HEK293 (cell line): ENCODE measurements at regions not wholly inside any gene's neighbourhood (a gene's known extent, or its start where the extent isn't known, plus 50 kb on each side); places are given as distances from the start of the nearest gene placed in this dataset.

Experiments used
- BCL11A ChIP-seq: fragments of 450-650 bp; formaldehyde crosslinking; IDR thresholded peaks from 2 replicates; pipeline ENCODE4 v1.5.1; 2016; ENCODE audit warnings: low read depth, missing biosample characterization, missing genetic modification characterization
- GLIS2 ChIP-seq: fragments of 450-650 bp; formaldehyde crosslinking; IDR thresholded peaks from 2 replicates; pipeline ENCODE4 v1.5.1; 2016; ENCODE audit warnings: missing biosample characterization, missing genetic modification characterization
- KLF8 ChIP-seq: fragments of 450-650 bp; formaldehyde crosslinking; IDR thresholded peaks from 2 replicates; pipeline ENCODE4 v1.5.1; 2016; ENCODE audit warnings: missing biosample characterization, missing genetic modification characterization
- PRDM1 ChIP-seq: fragments of 450-650 bp; formaldehyde crosslinking; IDR thresholded peaks from 2 replicates; pipeline ENCODE4; 2016; ENCODE audit warnings: missing biosample characterization, missing genetic modification characterization
- RBAK ChIP-seq: fragments of 450-650 bp; formaldehyde crosslinking; IDR thresholded peaks from 2 replicates; pipeline ENCODE4 v1.5.1; 2016; ENCODE audit warnings: missing biosample characterization, missing genetic modification characterization
- SP7 ChIP-seq: fragments of 450-650 bp; formaldehyde crosslinking; IDR thresholded peaks from 2 replicates; pipeline ENCODE4 v1.5.1; 2016; ENCODE audit warnings: missing biosample characterization, missing genetic modification characterization
- WT1 ChIP-seq: fragments of 450-650 bp; formaldehyde crosslinking; IDR thresholded peaks from 2 replicates; pipeline ENCODE4 v1.5.1; 2016; ENCODE audit warnings: missing biosample characterization, missing genetic modification characterization
- ZBTB48 ChIP-seq: fragments of 450-650 bp; formaldehyde crosslinking; IDR thresholded peaks from 2 replicates; pipeline ENCODE4 v1.5.1; 2016; ENCODE audit warnings: missing biosample characterization, missing genetic modification characterization
- ZNF132 ChIP-seq: fragments of 450-650 bp; formaldehyde crosslinking; IDR thresholded peaks from 2 replicates; pipeline ENCODE4 v1.5.1; 2017; ENCODE audit warnings: missing biosample characterization, missing genetic modification characterization, borderline replicate concordance
- ZNF140 ChIP-seq: fragments of 450-650 bp; formaldehyde crosslinking; IDR thresholded peaks from 2 replicates; pipeline ENCODE4 v1.5.1; 2016; ENCODE audit warnings: missing biosample characterization, missing genetic modification characterization
- ZNF211 ChIP-seq: fragments of 450-650 bp; formaldehyde crosslinking; IDR thresholded peaks from 2 replicates; pipeline ENCODE4 v1.5.1; 2016; ENCODE audit warnings: low read depth, missing biosample characterization, missing genetic modification characterization
- ZNF239 ChIP-seq: fragments of 450-650 bp; formaldehyde crosslinking; IDR thresholded peaks from 2 replicates; pipeline ENCODE4 v1.5.1; 2016; ENCODE audit warnings: missing biosample characterization, missing genetic modification characterization
- ZNF416 ChIP-seq: fragments of 450-650 bp; formaldehyde crosslinking; IDR thresholded peaks from 2 replicates; pipeline ENCODE4 v1.5.1; 2016; ENCODE audit warnings: missing biosample characterization, missing genetic modification characterization
- ZNF426 ChIP-seq: fragments of 450-650 bp; formaldehyde crosslinking; IDR thresholded peaks from 2 replicates; pipeline ENCODE4 v1.5.1; 2017; ENCODE audit warnings: missing biosample characterization, missing genetic modification characterization, mild to moderate bottlenecking, inconsistent platforms, moderate library complexity
- ZNF544 ChIP-seq: fragments of 450-650 bp; formaldehyde crosslinking; IDR thresholded peaks from 2 replicates; pipeline ENCODE4 v1.5.0; 2017; ENCODE audit warnings: missing biosample characterization, missing genetic modification characterization
- ZNF549 ChIP-seq: fragments of 450-650 bp; IDR thresholded peaks from 2 replicates; pipeline ENCODE4 v1.5.1; 2018; ENCODE audit warnings: missing biosample characterization, missing genetic modification characterization, mild to moderate bottlenecking, inconsistent platforms, moderate library complexity
- ZNF626 ChIP-seq: fragments of 450-650 bp; sonication (Bioruptor Pico); formaldehyde crosslinking; IDR thresholded peaks from 2 replicates; pipeline ENCODE4 v1.5.1; 2018; ENCODE audit warnings: missing biosample characterization, missing genetic modification characterization, inconsistent platforms
- ZNF747 ChIP-seq: fragments of 450-650 bp; formaldehyde crosslinking; IDR thresholded peaks from 2 replicates; pipeline ENCODE4 v1.5.1; 2016; ENCODE audit warnings: missing biosample characterization, missing genetic modification characterization
- ZNF843 ChIP-seq: fragments of 450-650 bp; formaldehyde crosslinking; IDR thresholded peaks from 2 replicates; pipeline ENCODE4 v1.5.1; 2016; ENCODE audit warnings: missing biosample characterization, missing genetic modification characterization
- ZSCAN16 ChIP-seq: fragments of 450-650 bp; formaldehyde crosslinking; IDR thresholded peaks from 2 replicates; pipeline ENCODE4 v1.5.1; 2016; ENCODE audit warnings: missing biosample characterization, missing genetic modification characterization
- TF ChIP-seq, protein P1 (sequence below): fragments of 450-650 bp; formaldehyde crosslinking; IDR thresholded peaks from 2 replicates; pipeline ENCODE4 v1.5.1; 2017; ENCODE audit warnings: missing biosample characterization, missing genetic modification characterization
- TF ChIP-seq, protein P2 (sequence below): fragments of 450-650 bp; formaldehyde crosslinking; IDR thresholded peaks from 2 replicates; pipeline ENCODE4 v1.5.1; 2017; ENCODE audit warnings: missing biosample characterization, missing genetic modification characterization
- TF ChIP-seq, protein P3 (sequence below): fragments of 450-650 bp; formaldehyde crosslinking; IDR thresholded peaks from 2 replicates; pipeline ENCODE4 v1.5.1; 2017; ENCODE audit warnings: missing biosample characterization, missing genetic modification characterization
- TF ChIP-seq, protein P4 (sequence below): fragments of 450-650 bp; formaldehyde crosslinking; IDR thresholded peaks from 2 replicates; pipeline ENCODE4 v1.5.1; 2016; ENCODE audit warnings: missing biosample characterization, missing genetic modification characterization
- TF ChIP-seq, protein P5 (sequence below): fragments of 450-650 bp; formaldehyde crosslinking; optimal IDR thresholded peaks from 2 replicates; pipeline ENCODE3; 2016; ENCODE audit warnings: missing biosample characterization, mild to moderate bottlenecking, missing genetic modification characterization
- TF ChIP-seq, protein P6 (sequence below): fragments of 450-650 bp; formaldehyde crosslinking; conservative IDR thresholded peaks from 2 replicates; pipeline ENCODE4 v1.5.1; 2016; ENCODE audit warnings: low read depth, missing biosample characterization, missing genetic modification characterization
- TF ChIP-seq, protein P7 (sequence below): fragments of 450-650 bp; formaldehyde crosslinking; IDR thresholded peaks from 2 replicates; pipeline ENCODE4 v1.5.1; 2017; ENCODE audit warnings: missing biosample characterization, missing genetic modification characterization

DNA sequence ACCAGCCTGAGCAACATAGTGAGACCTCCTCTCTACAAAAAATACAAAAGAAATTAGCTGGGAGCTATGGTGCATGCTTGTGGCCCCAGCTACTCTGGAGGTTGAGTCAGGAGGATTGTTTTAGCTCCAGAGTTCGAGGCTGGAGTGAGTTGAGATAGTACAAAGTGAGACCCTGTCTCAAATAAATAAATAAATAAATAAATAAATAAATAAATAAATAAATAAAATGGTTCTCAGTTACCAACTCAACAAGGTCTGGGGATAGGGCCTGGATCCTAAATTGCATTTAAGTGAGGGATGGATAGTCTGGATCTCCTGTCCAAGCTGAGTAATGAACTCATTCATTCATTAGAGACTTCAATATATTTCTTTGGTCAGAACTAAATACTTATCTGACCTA is 115.7 kb upstream of the IL1RAPL2 start (continued):
- no peak for TF ChIP-seq ZNF747
- peak; percentile 73; the same call in 1 of the 2 replicates for TF ChIP-seq ZNF140 (tag by site-specific recombination)
- no peak for TF ChIP-seq ZNF132
- no peak for TF ChIP-seq KLF8 (tag by site-specific recombination)
- TF ChIP-seq, protein P1, sequence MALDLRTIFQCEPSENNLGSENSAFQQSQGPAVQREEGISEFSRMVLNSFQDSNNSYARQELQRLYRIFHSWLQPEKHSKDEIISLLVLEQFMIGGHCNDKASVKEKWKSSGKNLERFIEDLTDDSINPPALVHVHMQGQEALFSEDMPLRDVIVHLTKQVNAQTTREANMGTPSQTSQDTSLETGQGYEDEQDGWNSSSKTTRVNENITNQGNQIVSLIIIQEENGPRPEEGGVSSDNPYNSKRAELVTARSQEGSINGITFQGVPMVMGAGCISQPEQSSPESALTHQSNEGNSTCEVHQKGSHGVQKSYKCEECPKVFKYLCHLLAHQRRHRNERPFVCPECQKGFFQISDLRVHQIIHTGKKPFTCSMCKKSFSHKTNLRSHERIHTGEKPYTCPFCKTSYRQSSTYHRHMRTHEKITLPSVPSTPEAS: no peak
- TF ChIP-seq, protein P2, sequence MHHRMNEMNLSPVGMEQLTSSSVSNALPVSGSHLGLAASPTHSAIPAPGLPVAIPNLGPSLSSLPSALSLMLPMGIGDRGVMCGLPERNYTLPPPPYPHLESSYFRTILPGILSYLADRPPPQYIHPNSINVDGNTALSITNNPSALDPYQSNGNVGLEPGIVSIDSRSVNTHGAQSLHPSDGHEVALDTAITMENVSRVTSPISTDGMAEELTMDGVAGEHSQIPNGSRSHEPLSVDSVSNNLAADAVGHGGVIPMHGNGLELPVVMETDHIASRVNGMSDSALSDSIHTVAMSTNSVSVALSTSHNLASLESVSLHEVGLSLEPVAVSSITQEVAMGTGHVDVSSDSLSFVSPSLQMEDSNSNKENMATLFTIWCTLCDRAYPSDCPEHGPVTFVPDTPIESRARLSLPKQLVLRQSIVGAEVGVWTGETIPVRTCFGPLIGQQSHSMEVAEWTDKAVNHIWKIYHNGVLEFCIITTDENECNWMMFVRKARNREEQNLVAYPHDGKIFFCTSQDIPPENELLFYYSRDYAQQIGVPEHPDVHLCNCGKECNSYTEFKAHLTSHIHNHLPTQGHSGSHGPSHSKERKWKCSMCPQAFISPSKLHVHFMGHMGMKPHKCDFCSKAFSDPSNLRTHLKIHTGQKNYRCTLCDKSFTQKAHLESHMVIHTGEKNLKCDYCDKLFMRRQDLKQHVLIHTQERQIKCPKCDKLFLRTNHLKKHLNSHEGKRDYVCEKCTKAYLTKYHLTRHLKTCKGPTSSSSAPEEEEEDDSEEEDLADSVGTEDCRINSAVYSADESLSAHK (tag by site-specific recombination): no peak
- TF ChIP-seq ZNF626: no peak
- no peak for TF ChIP-seq ZNF843 (tag by site-specific recombination)
- TF ChIP-seq, protein P3, sequence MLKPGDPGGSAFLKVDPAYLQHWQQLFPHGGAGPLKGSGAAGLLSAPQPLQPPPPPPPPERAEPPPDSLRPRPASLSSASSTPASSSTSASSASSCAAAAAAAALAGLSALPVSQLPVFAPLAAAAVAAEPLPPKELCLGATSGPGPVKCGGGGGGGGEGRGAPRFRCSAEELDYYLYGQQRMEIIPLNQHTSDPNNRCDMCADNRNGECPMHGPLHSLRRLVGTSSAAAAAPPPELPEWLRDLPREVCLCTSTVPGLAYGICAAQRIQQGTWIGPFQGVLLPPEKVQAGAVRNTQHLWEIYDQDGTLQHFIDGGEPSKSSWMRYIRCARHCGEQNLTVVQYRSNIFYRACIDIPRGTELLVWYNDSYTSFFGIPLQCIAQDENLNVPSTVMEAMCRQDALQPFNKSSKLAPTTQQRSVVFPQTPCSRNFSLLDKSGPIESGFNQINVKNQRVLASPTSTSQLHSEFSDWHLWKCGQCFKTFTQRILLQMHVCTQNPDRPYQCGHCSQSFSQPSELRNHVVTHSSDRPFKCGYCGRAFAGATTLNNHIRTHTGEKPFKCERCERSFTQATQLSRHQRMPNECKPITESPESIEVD: no peak
- TF ChIP-seq WT1 (tag by site-specific recombination): no peak
- TF ChIP-seq PRDM1 (tag by site-specific recombination): no peak
- TF ChIP-seq, protein P4, sequence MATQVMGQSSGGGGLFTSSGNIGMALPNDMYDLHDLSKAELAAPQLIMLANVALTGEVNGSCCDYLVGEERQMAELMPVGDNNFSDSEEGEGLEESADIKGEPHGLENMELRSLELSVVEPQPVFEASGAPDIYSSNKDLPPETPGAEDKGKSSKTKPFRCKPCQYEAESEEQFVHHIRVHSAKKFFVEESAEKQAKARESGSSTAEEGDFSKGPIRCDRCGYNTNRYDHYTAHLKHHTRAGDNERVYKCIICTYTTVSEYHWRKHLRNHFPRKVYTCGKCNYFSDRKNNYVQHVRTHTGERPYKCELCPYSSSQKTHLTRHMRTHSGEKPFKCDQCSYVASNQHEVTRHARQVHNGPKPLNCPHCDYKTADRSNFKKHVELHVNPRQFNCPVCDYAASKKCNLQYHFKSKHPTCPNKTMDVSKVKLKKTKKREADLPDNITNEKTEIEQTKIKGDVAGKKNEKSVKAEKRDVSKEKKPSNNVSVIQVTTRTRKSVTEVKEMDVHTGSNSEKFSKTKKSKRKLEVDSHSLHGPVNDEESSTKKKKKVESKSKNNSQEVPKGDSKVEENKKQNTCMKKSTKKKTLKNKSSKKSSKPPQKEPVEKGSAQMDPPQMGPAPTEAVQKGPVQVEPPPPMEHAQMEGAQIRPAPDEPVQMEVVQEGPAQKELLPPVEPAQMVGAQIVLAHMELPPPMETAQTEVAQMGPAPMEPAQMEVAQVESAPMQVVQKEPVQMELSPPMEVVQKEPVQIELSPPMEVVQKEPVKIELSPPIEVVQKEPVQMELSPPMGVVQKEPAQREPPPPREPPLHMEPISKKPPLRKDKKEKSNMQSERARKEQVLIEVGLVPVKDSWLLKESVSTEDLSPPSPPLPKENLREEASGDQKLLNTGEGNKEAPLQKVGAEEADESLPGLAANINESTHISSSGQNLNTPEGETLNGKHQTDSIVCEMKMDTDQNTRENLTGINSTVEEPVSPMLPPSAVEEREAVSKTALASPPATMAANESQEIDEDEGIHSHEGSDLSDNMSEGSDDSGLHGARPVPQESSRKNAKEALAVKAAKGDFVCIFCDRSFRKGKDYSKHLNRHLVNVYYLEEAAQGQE (tag by site-specific recombination): peak; percentile 60; the same call in 1 of the 2 replicates
- no peak for TF ChIP-seq ZNF544 (tag by site-specific recombination)
- no peak for TF ChIP-seq BCL11A (tag by site-specific recombination)
- TF ChIP-seq, protein P5, sequence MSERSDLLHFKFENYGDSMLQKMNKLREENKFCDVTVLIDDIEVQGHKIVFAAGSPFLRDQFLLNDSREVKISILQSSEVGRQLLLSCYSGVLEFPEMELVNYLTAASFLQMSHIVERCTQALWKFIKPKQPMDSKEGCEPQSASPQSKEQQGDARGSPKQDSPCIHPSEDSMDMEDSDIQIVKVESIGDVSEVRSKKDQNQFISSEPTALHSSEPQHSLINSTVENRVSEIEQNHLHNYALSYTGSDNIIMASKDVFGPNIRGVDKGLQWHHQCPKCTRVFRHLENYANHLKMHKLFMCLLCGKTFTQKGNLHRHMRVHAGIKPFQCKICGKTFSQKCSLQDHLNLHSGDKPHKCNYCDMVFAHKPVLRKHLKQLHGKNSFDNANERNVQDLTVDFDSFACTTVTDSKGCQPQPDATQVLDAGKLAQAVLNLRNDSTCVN (tag by site-specific recombination): no peak
- no peak for TF ChIP-seq SP7 (tag by site-specific recombination)
- no peak for TF ChIP-seq ZNF549 (tag by site-specific recombination)
- TF ChIP-seq ZNF211: no peak
- TF ChIP-seq ZNF239: no peak
- TF ChIP-seq ZNF426 (tag by site-specific recombination): peak; percentile 91
- TF ChIP-seq, protein P6, sequence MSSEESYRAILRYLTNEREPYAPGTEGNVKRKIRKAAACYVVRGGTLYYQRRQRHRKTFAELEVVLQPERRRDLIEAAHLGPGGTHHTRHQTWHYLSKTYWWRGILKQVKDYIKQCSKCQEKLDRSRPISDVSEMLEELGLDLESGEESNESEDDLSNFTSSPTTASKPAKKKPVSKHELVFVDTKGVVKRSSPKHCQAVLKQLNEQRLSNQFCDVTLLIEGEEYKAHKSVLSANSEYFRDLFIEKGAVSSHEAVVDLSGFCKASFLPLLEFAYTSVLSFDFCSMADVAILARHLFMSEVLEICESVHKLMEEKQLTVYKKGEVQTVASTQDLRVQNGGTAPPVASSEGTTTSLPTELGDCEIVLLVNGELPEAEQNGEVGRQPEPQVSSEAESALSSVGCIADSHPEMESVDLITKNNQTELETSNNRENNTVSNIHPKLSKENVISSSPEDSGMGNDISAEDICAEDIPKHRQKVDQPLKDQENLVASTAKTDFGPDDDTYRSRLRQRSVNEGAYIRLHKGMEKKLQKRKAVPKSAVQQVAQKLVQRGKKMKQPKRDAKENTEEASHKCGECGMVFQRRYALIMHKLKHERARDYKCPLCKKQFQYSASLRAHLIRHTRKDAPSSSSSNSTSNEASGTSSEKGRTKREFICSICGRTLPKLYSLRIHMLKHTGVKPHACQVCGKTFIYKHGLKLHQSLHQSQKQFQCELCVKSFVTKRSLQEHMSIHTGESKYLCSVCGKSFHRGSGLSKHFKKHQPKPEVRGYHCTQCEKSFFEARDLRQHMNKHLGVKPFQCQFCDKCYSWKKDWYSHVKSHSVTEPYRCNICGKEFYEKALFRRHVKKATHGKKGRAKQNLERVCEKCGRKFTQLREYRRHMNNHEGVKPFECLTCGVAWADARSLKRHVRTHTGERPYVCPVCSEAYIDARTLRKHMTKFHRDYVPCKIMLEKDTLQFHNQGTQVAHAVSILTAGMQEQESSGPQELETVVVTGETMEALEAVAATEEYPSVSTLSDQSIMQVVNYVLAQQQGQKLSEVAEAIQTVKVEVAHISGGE (tag by site-specific recombination): peak; percentile 74
- TF ChIP-seq, protein P7, sequence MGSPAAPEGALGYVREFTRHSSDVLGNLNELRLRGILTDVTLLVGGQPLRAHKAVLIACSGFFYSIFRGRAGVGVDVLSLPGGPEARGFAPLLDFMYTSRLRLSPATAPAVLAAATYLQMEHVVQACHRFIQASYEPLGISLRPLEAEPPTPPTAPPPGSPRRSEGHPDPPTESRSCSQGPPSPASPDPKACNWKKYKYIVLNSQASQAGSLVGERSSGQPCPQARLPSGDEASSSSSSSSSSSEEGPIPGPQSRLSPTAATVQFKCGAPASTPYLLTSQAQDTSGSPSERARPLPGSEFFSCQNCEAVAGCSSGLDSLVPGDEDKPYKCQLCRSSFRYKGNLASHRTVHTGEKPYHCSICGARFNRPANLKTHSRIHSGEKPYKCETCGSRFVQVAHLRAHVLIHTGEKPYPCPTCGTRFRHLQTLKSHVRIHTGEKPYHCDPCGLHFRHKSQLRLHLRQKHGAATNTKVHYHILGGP (tag by site-specific recombination): no peak
- TF ChIP-seq ZBTB48 (tag by site-specific recombination): no peak
- no peak for TF ChIP-seq ZNF416
- no peak for TF ChIP-seq RBAK
- no peak for TF ChIP-seq ZSCAN16 (tag by site-specific recombination)
- TF ChIP-seq GLIS2 (tag by site-specific recombination): no peak
